HG03439 (cell line): ENCODE measurements at regions not wholly inside any gene's neighbourhood (a gene's known extent, or its start where the extent isn't known, plus 50 kb on each side); places are given as distances from the start of the nearest gene placed in this dataset.
"Not testable (repeated sequence)": the region's sequence is repeated elsewhere in the genome, so short reads cannot be mapped to it uniquely, and the experiment has no call there.

Experiments used
- ATAC-seq: cut with Tn5 transposase; IDR thresholded peaks from one replicate; pipeline ENCODE4 v1.9.1; 2021; ENCODE audit warnings: mild to moderate bottlenecking, moderate library complexity; ENCODE audit not compliant: unreplicated experiment

- no peak for ATAC-seq
These were observed 286.7 kb upstream of the TGFBR2 start for GRCh38 chr3:30319713-30320112.

GRCh38 chr3:30320392-30320791 lies 286.0 kb upstream of the TGFBR2 start:
- no peak for ATAC-seq

- no peak for ATAC-seq
These were observed 285.3 kb upstream of the TGFBR2 start for GRCh38 chr3:30321065-30321464.

- ATAC-seq, result not testable (repeated sequence)
These were observed 282.8 kb upstream of the TGFBR2 start for GRCh38 chr3:30323649-30324048.

GRCh38 chr3:30324587-30324986 lies 281.8 kb upstream of the TGFBR2 start:
- no peak for ATAC-seq

GRCh38 chr3:30327976-30328375 lies 278.4 kb upstream of the TGFBR2 start:
- ATAC-seq, result not testable (repeated sequence)

GRCh38 chr3:30328935-30329334 lies 277.5 kb upstream of the TGFBR2 start:
- not testable (repeated sequence) for ATAC-seq

- no peak for ATAC-seq
These were observed 274.9 kb upstream of the TGFBR2 start for GRCh38 chr3:30331519-30331918.

GRCh38 chr3:30332196-30333021 lies 274.0 kb upstream of the TGFBR2 start:
- ATAC-seq, result no peak

GRCh38 chr3:30333143-30333542 lies 273.3 kb upstream of the TGFBR2 start:
- ATAC-seq, result no peak

- no peak for ATAC-seq
These were observed 272.5 kb upstream of the TGFBR2 start for GRCh38 chr3:30333903-30334302.

GRCh38 chr3:30340500-30340899 lies 265.9 kb upstream of the TGFBR2 start:
- no peak for ATAC-seq

GRCh38 chr3:30341079-30341478 lies 265.3 kb upstream of the TGFBR2 start:
- ATAC-seq, result no peak

GRCh38 chr3:30341851-30342250 lies 264.6 kb upstream of the TGFBR2 start:
- ATAC-seq, result no peak

- no peak for ATAC-seq
These were observed 263.9 kb upstream of the TGFBR2 start for GRCh38 chr3:30342318-30343060.

GRCh38 chr3:30343067-30343831 lies 263.2 kb upstream of the TGFBR2 start:
- no peak for ATAC-seq

- no peak for ATAC-seq
These were observed 262.5 kb upstream of the TGFBR2 start for GRCh38 chr3:30343861-30344260.

- no peak for ATAC-seq
These were observed 262.1 kb upstream of the TGFBR2 start for GRCh38 chr3:30344288-30344687.

- ATAC-seq, result no peak
These were observed 259.5 kb upstream of the TGFBR2 start for GRCh38 chr3:30346933-30347320.

- ATAC-seq, result no peak
These were observed 258.7 kb upstream of the TGFBR2 start for GRCh38 chr3:30347679-30348216.

- no peak for ATAC-seq
These were observed 256.9 kb upstream of the TGFBR2 start for GRCh38 chr3:30349507-30349906.
